Stimulated activated naive CD4-positive, alpha-beta T cell treated with Interleukin-2 at 50 U/mL for 16 hours (primary cell): ENCODE measurements at regions not wholly inside any gene's neighbourhood (a gene's known extent, or its start where the extent isn't known, plus 50 kb on each side); places are given as distances from the start of the nearest gene placed in this dataset.

ENCODE experiments used
- DNase-seq: peaks from one replicate; lab custom pipeline; 2025; lab: John Stamatoyannopoulos, UW

GRCh38 chr18:37721544-37722522 lies 156.2 kb upstream of the CELF4 start:
- no peak for DNase-seq

DNA sequence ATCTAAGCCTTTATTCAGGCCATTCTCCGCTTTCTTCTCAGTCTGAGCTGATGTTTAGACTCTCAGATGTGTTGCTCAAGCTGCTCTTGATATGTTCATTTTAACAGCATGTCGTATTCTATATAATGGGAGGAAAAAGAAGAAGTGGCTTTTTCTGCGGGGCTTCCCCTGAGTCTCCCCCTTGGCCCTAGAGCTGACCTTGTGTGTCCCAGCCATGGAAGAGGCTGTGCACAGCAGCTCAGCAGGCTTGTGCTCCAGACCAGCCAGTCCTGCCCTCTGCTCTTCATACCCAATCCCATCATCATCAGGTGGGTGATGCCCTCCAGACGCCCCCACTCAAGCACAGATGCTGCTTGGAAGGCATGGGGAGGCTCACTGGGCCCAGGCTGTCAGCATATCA lies 155.1 kb upstream of the CELF4 start:
- no peak for DNase-seq

GRCh38 chr18:37717656-37718055 lies 152.1 kb upstream of the CELF4 start:
- no peak for DNase-seq

- no peak for DNase-seq
Measured at GRCh38 chr18:37717098-37717497, 151.5 kb upstream of the CELF4 start.

DNA sequence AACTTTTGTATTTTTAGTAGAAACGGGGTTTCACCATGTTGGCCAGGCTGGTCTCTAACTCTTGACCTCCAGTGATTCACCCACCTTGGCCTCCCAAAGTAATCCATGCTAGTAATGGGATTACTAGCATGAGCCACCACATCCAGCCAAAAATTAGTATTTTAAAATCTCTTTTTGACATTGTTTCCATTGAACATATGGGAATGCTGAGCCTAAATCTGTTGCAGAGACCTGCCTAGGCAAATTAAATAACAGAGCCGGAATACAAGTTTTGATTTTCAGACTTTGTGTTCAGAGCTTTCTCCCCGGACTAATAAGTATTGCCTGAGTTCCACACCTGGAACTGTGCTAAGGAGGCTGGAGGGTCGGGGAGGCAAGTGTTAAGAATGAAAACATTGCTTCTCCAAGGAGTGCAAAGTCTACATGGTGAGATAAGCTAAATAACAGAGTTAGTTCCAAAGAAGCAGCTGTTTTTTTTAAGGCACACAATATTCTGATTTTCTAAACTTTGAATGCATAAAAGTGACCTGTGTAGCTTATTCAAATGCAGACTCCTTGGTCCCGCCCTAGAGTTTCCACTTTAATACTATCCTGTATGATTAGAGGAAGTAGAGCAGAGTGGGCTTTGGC lies 150.6 kb upstream of the CELF4 start:
- DNase-seq, result no peak

DNA sequence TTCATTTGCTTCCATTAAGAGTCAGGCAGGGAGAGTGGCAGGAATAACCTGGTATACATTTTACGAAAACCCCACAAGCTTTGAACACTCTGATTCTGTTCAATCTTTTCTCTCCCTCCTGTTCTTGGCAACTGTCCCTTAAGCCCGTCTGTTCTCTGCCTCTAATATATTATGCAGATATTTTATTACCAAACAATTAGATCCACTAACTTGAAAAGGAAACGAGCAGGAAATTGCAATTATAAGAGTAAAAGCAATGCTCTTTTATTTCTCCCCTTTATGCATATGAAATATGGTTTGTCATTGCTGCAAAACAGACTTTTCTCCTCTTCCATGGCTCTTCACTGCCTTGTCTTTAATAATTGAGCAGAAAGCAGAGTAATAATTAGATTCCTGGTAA lies 149.1 kb upstream of the CELF4 start:
- no peak for DNase-seq

GRCh38 chr18:37712776-37713175 lies 147.2 kb upstream of the CELF4 start:
- DNase-seq, result no peak

DNA sequence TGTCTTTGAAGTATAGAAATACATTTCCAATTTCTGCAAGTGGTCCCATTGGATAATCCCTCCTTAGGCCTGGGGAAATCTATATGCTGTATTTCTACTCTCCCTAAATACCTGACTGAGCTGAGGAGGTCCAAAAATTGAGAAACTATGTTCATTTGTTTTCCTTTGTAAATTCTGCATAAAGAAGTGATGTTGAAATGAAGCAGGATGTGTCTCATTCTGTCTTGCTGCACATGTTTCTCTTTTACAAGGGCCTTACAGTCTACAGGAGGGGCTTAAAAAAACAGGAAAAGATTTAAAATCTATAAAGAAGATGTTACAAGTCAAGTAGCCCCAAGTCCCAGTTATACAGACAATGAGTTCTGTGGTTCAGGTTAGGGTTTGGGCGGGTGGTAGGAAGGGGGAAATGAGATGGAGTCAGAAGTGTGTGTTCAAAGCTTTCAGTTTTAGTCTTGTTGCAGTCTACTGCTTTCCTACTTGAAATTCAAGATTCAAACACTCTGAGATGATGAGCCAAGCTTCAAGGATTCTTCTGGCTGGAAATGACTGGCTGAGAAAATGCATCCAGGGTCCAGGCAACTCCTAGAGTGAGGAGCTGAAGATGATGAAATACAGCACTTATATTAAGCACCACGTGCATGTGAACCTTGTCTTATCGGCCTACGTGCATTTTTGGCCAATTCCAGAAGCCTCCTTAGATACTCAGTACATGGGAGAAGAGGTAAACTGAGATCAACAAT lies 146.3 kb upstream of the CELF4 start:
- DNase-seq, result no peak

DNA sequence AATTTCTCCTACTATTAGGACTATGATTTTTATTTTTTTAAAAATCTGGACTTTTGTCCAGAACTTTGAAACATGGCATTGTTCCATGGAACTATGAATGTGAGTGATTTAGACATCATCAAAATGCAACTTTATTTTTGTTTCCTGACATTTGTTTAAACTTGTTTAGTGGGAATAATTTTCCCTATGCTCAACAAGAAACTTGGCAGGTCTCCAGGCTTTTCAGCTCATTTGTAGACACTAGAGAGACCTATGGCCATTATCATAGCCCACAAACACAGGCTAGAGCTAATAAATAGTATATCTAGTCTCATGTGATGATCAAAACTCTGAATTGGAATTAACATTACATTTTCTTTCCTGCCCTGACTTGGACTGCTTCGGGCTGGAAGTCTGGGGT lies 145.1 kb upstream of the CELF4 start:
- no peak for DNase-seq

DNA sequence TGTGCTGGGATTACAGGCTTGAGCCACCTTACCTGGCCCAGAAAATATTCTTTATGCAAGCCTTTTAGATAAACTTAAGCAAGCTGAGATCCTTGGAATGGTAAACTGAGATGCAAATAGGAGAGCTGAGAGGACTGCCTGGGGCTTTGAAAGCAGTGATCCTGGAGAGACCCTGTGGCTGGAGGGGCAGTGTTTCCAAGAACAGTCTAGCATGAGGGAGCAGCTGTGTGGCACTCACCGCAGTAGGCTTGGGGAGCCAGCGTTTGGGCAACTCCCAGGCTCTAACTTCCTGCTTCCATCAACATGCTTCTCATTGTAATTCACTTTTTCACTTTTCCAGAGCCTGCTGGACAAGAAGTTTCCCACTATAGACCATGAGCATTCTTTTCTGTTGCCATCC lies 144.1 kb upstream of the CELF4 start:
- no peak for DNase-seq

DNA sequence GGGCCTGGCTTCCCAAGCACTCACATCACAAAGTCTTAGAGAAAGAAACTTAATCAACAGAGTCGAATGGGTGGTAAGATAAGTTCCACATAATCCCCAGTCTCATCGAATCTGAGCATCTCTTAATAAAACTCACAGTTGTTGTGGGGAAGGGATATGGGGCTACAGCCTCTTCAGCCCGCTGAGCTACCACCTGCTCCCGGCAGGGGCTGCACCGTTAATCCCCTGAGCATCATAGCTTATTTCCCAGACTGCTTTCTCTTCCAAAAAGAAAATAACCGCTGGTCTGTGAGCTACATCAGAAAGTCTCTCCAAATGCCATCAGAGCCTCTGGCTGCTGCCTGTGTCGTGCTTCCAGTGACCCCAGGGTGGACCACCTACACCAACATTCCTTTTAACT lies 139.4 kb upstream of the CELF4 start:
- no peak for DNase-seq

DNA sequence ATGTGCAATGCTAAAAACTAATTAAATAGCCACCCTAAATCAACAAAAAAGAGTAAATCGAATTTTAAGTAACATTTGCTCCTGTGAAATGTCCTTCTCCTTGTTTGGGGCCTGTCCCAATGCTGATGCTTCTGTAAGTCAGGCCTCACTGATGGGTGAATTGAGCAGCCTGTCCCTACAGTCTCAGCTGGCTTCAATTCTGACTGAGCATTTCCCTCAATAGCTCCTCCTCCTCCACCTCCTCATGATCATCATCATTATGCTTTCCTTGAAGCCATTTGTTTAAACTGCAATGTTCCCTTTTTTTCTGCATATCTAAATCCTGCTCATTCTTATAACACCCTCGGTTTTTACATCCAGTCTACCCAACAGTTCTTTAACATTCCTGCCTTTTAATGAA lies 137.2 kb upstream of the CELF4 start:
- no peak for DNase-seq

DNA sequence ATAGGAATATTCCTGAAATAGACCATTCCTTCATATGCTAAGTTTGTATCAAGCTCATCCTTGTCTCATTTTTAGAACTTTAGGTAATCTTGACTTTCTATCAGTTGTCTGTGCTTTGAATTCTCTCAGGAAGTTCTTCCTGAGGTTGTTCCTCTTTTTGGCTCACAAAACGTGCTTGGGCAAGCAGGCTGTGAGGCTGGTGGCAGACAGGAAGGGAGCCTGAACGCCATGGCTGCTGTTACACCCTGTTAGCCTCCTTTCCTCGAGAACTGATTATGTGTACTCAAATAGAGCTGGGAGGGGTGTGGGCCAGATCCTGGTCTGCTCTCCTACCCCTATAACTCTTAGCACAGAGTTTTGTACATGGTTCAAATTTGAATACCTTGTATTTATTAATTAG lies 136.4 kb upstream of the CELF4 start:
- no peak for DNase-seq

DNA sequence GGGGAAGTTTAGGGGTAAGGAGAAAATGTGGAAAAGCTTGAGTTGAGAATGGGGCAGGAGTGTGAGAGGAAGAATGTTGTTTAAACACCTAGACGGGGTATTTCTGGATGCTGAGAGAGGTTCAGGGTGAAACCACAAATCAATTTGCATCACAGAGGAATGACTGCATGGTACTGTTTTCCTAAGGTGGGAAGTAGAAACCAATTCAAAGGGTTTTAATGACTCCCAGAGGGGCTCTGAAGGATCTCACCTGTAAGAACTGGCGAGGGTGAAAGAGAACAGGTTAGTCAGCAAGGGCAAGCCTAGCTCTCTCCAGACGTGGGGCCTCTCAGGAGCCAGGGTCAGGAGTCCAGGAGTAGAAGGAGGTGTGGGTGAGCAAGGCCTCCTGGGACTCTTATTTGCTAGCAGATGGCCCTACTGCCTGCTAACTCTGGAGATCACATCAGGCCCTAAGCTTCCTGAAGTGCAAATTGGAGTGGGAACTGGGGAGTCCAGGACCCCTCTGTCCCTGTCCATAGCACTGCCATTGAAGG lies 133.0 kb upstream of the CELF4 start:
- DNase-seq, result no peak

DNA sequence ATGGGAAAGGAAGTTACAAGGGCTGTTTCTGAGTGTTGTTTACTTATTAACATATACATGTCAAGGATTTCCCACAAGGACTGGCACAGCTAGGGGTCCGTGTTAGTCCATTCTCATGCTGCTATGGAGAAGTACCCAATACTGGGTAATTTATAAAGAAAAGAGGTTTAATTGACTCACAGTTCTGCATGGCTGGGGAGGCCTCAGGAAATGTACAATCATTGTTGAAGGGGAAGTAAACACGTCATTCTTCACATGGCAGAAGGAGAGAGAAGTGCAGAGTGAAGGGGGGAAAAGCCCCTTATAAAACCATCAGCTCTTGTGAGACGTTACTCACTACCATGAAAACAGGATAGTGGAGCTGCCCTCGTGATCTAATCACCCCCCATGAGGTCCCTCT lies 128.9 kb upstream of the CELF4 start:
- DNase-seq, result no peak

- DNase-seq, result no peak
Measured at GRCh38 chr18:37691162-37691561, 125.6 kb upstream of the CELF4 start.

DNA sequence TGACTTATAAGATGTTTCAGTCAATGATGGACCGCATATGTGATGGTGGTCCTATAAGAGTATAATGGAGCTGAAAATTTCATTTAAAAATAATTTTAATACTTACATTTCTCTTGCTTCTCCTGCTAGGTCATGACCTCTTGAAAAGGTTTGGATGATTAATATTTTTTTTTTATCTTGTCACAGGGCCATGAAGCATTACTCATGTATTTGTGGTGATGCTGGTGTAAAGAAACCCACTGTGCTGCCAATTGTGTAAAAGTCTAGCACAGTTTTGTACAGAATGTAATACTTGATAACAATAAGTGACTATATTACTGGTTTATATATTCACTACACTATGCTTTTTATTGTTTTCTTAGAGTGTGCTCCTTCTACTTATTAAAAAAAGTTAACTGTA lies 124.2 kb upstream of the CELF4 start:
- no peak for DNase-seq

DNA sequence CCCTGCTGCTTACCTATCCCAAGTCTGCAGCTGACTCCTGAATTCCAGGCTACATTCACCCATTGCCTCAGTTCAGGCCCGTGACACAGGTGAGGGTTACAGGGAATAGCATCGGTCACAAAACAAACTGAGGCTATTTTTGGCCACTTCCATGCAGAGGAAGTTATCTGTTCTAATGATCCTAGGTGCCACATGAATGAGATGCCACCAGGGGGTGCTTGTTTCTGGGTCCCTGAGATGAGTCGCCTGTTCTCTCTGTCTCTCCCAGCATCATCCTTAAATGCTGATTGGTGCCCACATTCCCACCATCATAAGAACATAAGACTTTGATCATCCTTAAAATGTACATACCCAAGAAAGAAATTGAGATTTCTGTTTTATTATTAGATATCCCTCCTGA lies 119.0 kb upstream of the CELF4 start:
- no peak for DNase-seq

GRCh38 chr18:37684183-37684582 lies 118.6 kb upstream of the CELF4 start:
- DNase-seq, result no peak

GRCh38 chr18:37680911-37681310 lies 115.3 kb upstream of the CELF4 start:
- DNase-seq, result no peak

GRCh38 chr18:37676276-37676675 lies 110.7 kb upstream of the CELF4 start:
- no peak for DNase-seq

- no peak for DNase-seq
Measured at GRCh38 chr18:37675699-37676098, 110.1 kb upstream of the CELF4 start.

DNA sequence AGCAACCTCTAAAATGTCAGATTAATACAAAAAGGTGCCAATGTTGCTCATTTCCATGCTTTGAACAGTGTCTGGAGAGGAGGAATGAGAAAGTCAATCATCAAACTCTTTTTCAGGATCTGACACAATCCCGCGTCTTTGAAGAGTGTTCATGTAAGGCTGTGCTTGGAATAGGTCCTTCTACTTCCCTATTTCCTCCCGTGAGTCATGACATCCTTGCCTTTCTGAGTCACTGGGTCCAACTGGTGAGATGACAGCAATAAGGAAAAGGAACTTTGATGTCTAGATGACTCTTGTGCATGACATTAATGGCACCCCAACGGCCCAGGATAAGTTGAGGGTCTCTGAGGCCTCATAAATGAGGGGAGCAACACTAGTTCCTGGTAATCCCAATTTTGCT lies 109.0 kb upstream of the CELF4 start:
- no peak for DNase-seq
